ENCODE measurements at regions not wholly inside any gene's neighbourhood (a gene's known extent, or its start where the extent isn't known, plus 50 kb on each side); places are given as distances from the start of the nearest gene placed in this dataset.

GRCh38 chr4:11511321-11511720, 82.6 kb upstream of the HS3ST1 start:
- no peak for TF ChIP-seq REST (IDR thresholded peaks at IDR 0.05; ENCODE audit: insufficient read depth in 1 of 2, low read depth in 2 of 2, low read length in 2 of 2)

GRCh38 chr4:11507920-11508319, 79.2 kb upstream of the HS3ST1 start:
- no peak for TF ChIP-seq TAF1 (IDR thresholded peaks at IDR 0.05; ENCODE audit: borderline replicate concordance, insufficient read depth, low read length)
- TF ChIP-seq POLR2AphosphoS5 (IDR thresholded peaks at IDR 0.05; ENCODE audit: low read depth, low read length) = no peak
- no peak for TF ChIP-seq FOXP2 (optimal IDR thresholded peaks at IDR 0.05; ENCODE audit: borderline replicate concordance, extremely low read depth, extremely low read length, insufficient read depth)
- TF ChIP-seq REST (IDR thresholded peaks at IDR 0.05; ENCODE audit: insufficient read depth in 1 of 2, low read depth in 2 of 2, low read length in 2 of 2) = no peak
- TF ChIP-seq SIN3A (IDR thresholded peaks at IDR 0.05; ENCODE audit: borderline replicate concordance, insufficient read depth, low read length) = no peak

GRCh38 chr4:11506194-11506593, 77.5 kb upstream of the HS3ST1 start:
- TF ChIP-seq TAF1 (IDR thresholded peaks at IDR 0.05; ENCODE audit: borderline replicate concordance, insufficient read depth, low read length) = no peak
- TF ChIP-seq REST (IDR thresholded peaks at IDR 0.05; ENCODE audit: insufficient read depth in 1 of 2, low read depth in 2 of 2, low read length in 2 of 2) = no peak
- TF ChIP-seq POLR2AphosphoS5 (IDR thresholded peaks at IDR 0.05; ENCODE audit: low read depth, low read length) = no peak
- TF ChIP-seq FOXP2 (optimal IDR thresholded peaks at IDR 0.05; ENCODE audit: borderline replicate concordance, extremely low read depth, extremely low read length, insufficient read depth) = no peak
- no peak for TF ChIP-seq SIN3A (IDR thresholded peaks at IDR 0.05; ENCODE audit: borderline replicate concordance, insufficient read depth, low read length)

- TF ChIP-seq SIN3A (IDR thresholded peaks at IDR 0.05; ENCODE audit: borderline replicate concordance, insufficient read depth, low read length) (no peak), FOXP2 (optimal IDR thresholded peaks at IDR 0.05; ENCODE audit: borderline replicate concordance, extremely low read depth, extremely low read length, insufficient read depth) (no peak), POLR2AphosphoS5 (IDR thresholded peaks at IDR 0.05; ENCODE audit: low read depth, low read length) (no peak), REST (IDR thresholded peaks at IDR 0.05; ENCODE audit: insufficient read depth in 1 of 2, low read depth in 2 of 2, low read length in 2 of 2) (no peak), TAF1 (IDR thresholded peaks at IDR 0.05; ENCODE audit: borderline replicate concordance, insufficient read depth, low read length) (no peak)
Observed at GRCh38 chr4:11505221-11505971, 76.7 kb upstream of the HS3ST1 start.

GRCh38 chr4:11503166-11503565, 74.5 kb upstream of the HS3ST1 start:
- TF ChIP-seq FOXP2 (optimal IDR thresholded peaks at IDR 0.05; ENCODE audit: borderline replicate concordance, extremely low read depth, extremely low read length, insufficient read depth) (no peak), SIN3A (IDR thresholded peaks at IDR 0.05; ENCODE audit: borderline replicate concordance, insufficient read depth, low read length) (no peak), POLR2AphosphoS5 (IDR thresholded peaks at IDR 0.05; ENCODE audit: low read depth, low read length) (no peak), REST (IDR thresholded peaks at IDR 0.05; ENCODE audit: insufficient read depth in 1 of 2, low read depth in 2 of 2, low read length in 2 of 2) (no peak), TAF1 (IDR thresholded peaks at IDR 0.05; ENCODE audit: borderline replicate concordance, insufficient read depth, low read length) (no peak)
